ENCODE measurements at regions not wholly inside any gene's neighbourhood (a gene's known extent, or its start where the extent isn't known, plus 50 kb on each side); places are given as distances from the start of the nearest gene placed in this dataset.

DNA sequence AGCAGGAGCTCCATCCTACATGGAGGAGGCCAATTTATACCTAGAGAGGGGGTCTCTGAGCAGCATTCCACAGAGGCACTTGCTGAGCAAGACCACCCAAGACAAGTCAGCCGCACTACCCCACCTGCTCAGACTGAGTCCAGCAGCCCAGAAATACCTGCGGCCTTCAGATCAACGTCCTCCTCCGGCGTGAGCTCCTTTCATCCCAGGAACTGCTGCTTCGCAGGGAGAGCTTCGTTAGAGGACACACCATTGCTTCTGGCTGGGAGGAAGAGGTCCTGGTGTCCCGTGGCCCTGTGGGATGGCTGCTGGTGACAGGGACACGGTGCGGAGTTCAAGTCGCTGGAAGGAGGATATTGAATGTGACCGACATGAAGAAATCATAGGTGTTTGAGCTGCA lies 216.9 kb upstream of the PPP2R2D start:
- Histone ChIP-seq H3K9ac (replicated peaks; ENCODE audit: extremely low read depth, insufficient read depth, low read length) (no peak overlapping the region), H3K4me3 (replicated peaks in 1 of 3; ENCODE audit: insufficient read depth in 1 of 3, low read depth in 1 of 3, low read length in 3 of 3) (no peak overlapping the region), H3K36me3 (ENCODE audit: control insufficient read depth in 2 of 2, extremely low read depth in 1 of 2, insufficient read depth in 2 of 2, low read length in 2 of 2) (no peaks in the 10 kb centered on the region), H3K27me3 (ENCODE audit: control insufficient read depth in 2 of 2, insufficient read depth in 2 of 2, low read length in 2 of 2) (no peaks in the 10 kb centered on the region), H3K9me1 (replicated peaks; ENCODE audit: control insufficient read depth, extremely low read depth, insufficient read depth, low read length) (no peaks in the 10 kb centered on the region), H3K9me3 (replicated peaks; ENCODE audit: control insufficient read depth, insufficient read depth, low read length) (peaks cover 19% of the 10 kb centered on the region), H3K4me1 (ENCODE audit: control insufficient read depth, extremely low read depth, insufficient read depth, low read length) (no peaks in the 10 kb centered on the region), H3K79me2 (ENCODE audit: control insufficient read depth, insufficient read depth, low read length) (no peaks in the 10 kb centered on the region), H2AFZ (ENCODE audit: low read depth, low read length) (no peak overlapping the region), H3K4me2 (ENCODE audit: insufficient read depth, low read length) (no peak overlapping the region), H3K27ac (ENCODE audit: insufficient read depth, low read depth, low read length) (no peak overlapping the region), H4K20me1 (replicated peaks; ENCODE audit: control insufficient read depth, extremely low read depth, insufficient read depth, low read length) (no peaks in the 10 kb centered on the region)
- TF ChIP-seq, protein P1, sequence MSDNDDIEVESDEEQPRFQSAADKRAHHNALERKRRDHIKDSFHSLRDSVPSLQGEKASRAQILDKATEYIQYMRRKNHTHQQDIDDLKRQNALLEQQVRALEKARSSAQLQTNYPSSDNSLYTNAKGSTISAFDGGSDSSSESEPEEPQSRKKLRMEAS (IDR thresholded peaks at IDR 0.05; ENCODE audit: insufficient read depth, insufficient read length): no peak
- TF ChIP-seq FOS (IDR thresholded peaks at IDR 0.05; ENCODE audit: borderline replicate concordance, insufficient read depth, low read length): no peak
- no peak for TF ChIP-seq MYC (IDR thresholded peaks at IDR 0.05; ENCODE audit: low read depth, low read length)
- no peak for TF ChIP-seq POLR2AphosphoS5 (IDR thresholded peaks at IDR 0.05; ENCODE audit: insufficient read depth, low read depth, low read length)
- TF ChIP-seq EZH2 (IDR thresholded peaks at IDR 0.05; ENCODE audit: borderline replicate concordance, low read depth, low read length, severe bottlenecking): no peak
- no peak for TF ChIP-seq GATA2 (IDR thresholded peaks at IDR 0.05; ENCODE audit: insufficient read depth, insufficient read length, low read depth, low read length)
- no peak for TF ChIP-seq JUN (IDR thresholded peaks at IDR 0.05; ENCODE audit: borderline replicate concordance, insufficient read depth, insufficient read length, low read depth)
- TF ChIP-seq, protein P2, sequence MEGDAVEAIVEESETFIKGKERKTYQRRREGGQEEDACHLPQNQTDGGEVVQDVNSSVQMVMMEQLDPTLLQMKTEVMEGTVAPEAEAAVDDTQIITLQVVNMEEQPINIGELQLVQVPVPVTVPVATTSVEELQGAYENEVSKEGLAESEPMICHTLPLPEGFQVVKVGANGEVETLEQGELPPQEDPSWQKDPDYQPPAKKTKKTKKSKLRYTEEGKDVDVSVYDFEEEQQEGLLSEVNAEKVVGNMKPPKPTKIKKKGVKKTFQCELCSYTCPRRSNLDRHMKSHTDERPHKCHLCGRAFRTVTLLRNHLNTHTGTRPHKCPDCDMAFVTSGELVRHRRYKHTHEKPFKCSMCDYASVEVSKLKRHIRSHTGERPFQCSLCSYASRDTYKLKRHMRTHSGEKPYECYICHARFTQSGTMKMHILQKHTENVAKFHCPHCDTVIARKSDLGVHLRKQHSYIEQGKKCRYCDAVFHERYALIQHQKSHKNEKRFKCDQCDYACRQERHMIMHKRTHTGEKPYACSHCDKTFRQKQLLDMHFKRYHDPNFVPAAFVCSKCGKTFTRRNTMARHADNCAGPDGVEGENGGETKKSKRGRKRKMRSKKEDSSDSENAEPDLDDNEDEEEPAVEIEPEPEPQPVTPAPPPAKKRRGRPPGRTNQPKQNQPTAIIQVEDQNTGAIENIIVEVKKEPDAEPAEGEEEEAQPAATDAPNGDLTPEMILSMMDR (IDR thresholded peaks at IDR 0.05; ENCODE audit: extremely low read depth in 1 of 2, insufficient read depth in 1 of 2, low read depth in 1 of 2, low read length in 2 of 2): no peak
- TF ChIP-seq POLR2A (IDR thresholded peaks at IDR 0.05; ENCODE audit: low read depth, low read length): no peak
- no peak for DNase-seq (ENCODE audit: low read depth, low spot score)
- intact Hi-C loops (cut with micrococcal nuclease): no loop called here
- FAIRE-seq: no peak
- ChIA-PET CTCF (no interaction called here), POLR2A (no interaction called here)
- no TSS peak for BruUV-seq (replicated peaks)
- dilution Hi-C loops (cut with MboI; ENCODE audit: extremely low pct_ligation_motif_present, low sequenced_read_pairs): no loop called here
